ENCODE measurements at regions not wholly inside any gene's neighbourhood (a gene's known extent, or its start where the extent isn't known, plus 50 kb on each side); places are given as distances from the start of the nearest gene placed in this dataset.

GRCh38 chr7:110609336-110609735 lies 481.6 kb upstream of the LRRN3 start:
- ATAC-seq (ENCODE audit: insufficient read depth, low FRiP score) (no peak), DNase-seq (no peak)
- Histone ChIP-seq H3K27ac (ENCODE audit: low read depth in 1 of 2, low read length in 1 of 2) (no peak overlapping the region), H3K9me3 (ENCODE audit: control insufficient read depth in 4 of 4, insufficient read depth in 3 of 4, low read length in 3 of 4) (peaks cover 0 to 2% (median 0%) of the 10 kb centered on the region in 4 donors), H3K27me3 (ENCODE audit: control insufficient read depth in 3 of 3, insufficient read depth in 3 of 3, low read length in 2 of 3) (no peaks in the 10 kb centered on the region), H3K9ac (ENCODE audit: insufficient read depth in 1 of 2, low read length in 2 of 2) (no peak overlapping the region), H3K36me3 (ENCODE audit: control insufficient read depth in 4 of 4, insufficient read depth in 4 of 4, low read length in 4 of 4) (no peaks in the 10 kb centered on the region), H3K4me3 (no peak overlapping the region), H3K4me1 (ENCODE audit: control insufficient read depth in 5 of 5, insufficient read depth in 5 of 5, low read length in 5 of 5) (peaks cover 0 to 2% (median 0%) of the 10 kb centered on the region in 5 donors)
- TF ChIP-seq CTCF (IDR thresholded peaks at IDR 0.05; ENCODE audit: control extremely low read depth, extremely low read depth), result no peak

- no peak overlapping the region for H3K4me3 ChIP-seq
- ATAC-seq (ENCODE audit: insufficient read depth, low FRiP score), result no peak
- no peaks in the 10 kb centered on the region for H3K27me3 ChIP-seq (ENCODE audit: control insufficient read depth in 3 of 3, insufficient read depth in 3 of 3, low read length in 2 of 3)
- no peaks in the 10 kb centered on the region for H3K4me1 ChIP-seq (ENCODE audit: control insufficient read depth in 5 of 5, insufficient read depth in 5 of 5, low read length in 5 of 5)
- H3K36me3 ChIP-seq (ENCODE audit: control insufficient read depth in 4 of 4, insufficient read depth in 4 of 4, low read length in 4 of 4), result no peaks in the 10 kb centered on the region
- WGBS, 2 donors, result 38 to 56% methylated on average over 1 of the region's 1 CpG
- no peak overlapping the region for H3K9ac ChIP-seq (ENCODE audit: insufficient read depth in 1 of 2, low read length in 2 of 2)
- no peak for DNase-seq
- TF ChIP-seq CTCF (IDR thresholded peaks at IDR 0.05; ENCODE audit: control extremely low read depth, extremely low read depth), result no peak
- no peak overlapping the region for H3K27ac ChIP-seq (ENCODE audit: low read depth in 1 of 2, low read length in 1 of 2)
- no peaks in the 10 kb centered on the region for H3K9me3 ChIP-seq (ENCODE audit: control insufficient read depth in 4 of 4, insufficient read depth in 3 of 4, low read length in 3 of 4)
Observed at GRCh38 chr7:110612680-110613079, 478.2 kb upstream of the LRRN3 start.
